ENCODE measurements at regions not wholly inside any gene's neighbourhood (a gene's known extent, or its start where the extent isn't known, plus 50 kb on each side); places are given as distances from the start of the nearest gene placed in this dataset.

DNA sequence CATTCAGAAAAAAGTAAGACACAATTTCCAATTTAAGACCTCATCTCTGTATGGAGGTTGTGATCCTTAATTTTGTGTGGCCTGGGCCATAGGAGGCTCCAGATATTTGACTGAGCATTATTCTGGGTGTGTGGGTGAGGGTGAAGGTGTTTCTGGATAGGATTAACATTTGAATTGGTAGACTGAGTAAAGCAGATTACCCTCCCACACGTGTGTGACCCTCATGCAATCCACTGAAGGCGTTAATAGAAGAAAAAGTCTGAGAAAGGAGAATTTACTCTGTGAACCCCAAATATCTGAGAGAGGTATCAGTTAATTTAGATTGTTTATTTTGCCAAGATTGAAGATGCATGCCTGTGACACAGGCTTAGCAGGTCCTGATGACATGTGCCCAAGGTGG, 328.0 kb upstream of the POT1 start:
- TF ChIP-seq, protein P1, sequence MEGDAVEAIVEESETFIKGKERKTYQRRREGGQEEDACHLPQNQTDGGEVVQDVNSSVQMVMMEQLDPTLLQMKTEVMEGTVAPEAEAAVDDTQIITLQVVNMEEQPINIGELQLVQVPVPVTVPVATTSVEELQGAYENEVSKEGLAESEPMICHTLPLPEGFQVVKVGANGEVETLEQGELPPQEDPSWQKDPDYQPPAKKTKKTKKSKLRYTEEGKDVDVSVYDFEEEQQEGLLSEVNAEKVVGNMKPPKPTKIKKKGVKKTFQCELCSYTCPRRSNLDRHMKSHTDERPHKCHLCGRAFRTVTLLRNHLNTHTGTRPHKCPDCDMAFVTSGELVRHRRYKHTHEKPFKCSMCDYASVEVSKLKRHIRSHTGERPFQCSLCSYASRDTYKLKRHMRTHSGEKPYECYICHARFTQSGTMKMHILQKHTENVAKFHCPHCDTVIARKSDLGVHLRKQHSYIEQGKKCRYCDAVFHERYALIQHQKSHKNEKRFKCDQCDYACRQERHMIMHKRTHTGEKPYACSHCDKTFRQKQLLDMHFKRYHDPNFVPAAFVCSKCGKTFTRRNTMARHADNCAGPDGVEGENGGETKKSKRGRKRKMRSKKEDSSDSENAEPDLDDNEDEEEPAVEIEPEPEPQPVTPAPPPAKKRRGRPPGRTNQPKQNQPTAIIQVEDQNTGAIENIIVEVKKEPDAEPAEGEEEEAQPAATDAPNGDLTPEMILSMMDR (IDR thresholded peaks at IDR 0.05; ENCODE audit: poor library complexity) = no peak
- no peak for TF ChIP-seq EZH2phosphoT487 (IDR thresholded peaks at IDR 0.05; ENCODE audit: low read depth, severe bottlenecking, unreplicated experiment)
- no peak for TF ChIP-seq EZH2 (IDR thresholded peaks at IDR 0.05; ENCODE audit: borderline replicate concordance)

All from hepatocyte (in vitro differentiated cells).